AG04450 (cell line): ENCODE measurements at regions not wholly inside any gene's neighbourhood (a gene's known extent, or its start where the extent isn't known, plus 50 kb on each side); places are given as distances from the start of the nearest gene placed in this dataset.

ENCODE experiments used
- CTCF ChIA-PET: fragments of 300-600, 350-600 bp; formaldehyde crosslinking; extraction: SDS; loops from one replicate; lab custom pipeline; 2022; ENCODE audit warnings: antibody characterized with exemption, inconsistent platforms; lab: Charles Lee
- POLR2A ChIA-PET: fragments of 350-600 bp; formaldehyde crosslinking; extraction: SDS; loops from one replicate; lab custom pipeline; 2021; ENCODE audit warnings: antibody characterized with exemption, inconsistent platforms; lab: Yijun Ruan, JAX
- DNase-seq: peaks from one replicate; pipeline ENCODE4 v3.0.0-alpha.2; 2011; ENCODE audit warnings: low read depth, low spot score
- H3K27ac ChIP-seq: one replicate; pipeline ENCODE4 v1.5.1; 2012; ENCODE audit warnings: low read depth, low read length, control low read depth
- H3K27me3 ChIP-seq: one replicate; pipeline ENCODE4 v1.6.0; 2012; ENCODE audit warnings: low read length; ENCODE audit not compliant: control insufficient read depth, insufficient read depth
- H3K4me3 ChIP-seq: 2 replicates; pipeline ENCODE4 v1.5.1; 2011; ENCODE audit warnings: mild to moderate bottlenecking, low read depth, low read length, control low read depth
- H3K9me3 ChIP-seq: 2 replicates; pipeline ENCODE4 v1.5.1; 2012; ENCODE audit warnings: low read length; ENCODE audit not compliant: control insufficient read depth, insufficient read depth
- TF ChIP-seq, protein P1 (sequence below): IDR thresholded peaks from 2 replicates; pipeline ENCODE4 v1.5.1; 2011; ENCODE audit warnings: low read depth, low read length, control low read depth, inconsistent platforms

DNA sequence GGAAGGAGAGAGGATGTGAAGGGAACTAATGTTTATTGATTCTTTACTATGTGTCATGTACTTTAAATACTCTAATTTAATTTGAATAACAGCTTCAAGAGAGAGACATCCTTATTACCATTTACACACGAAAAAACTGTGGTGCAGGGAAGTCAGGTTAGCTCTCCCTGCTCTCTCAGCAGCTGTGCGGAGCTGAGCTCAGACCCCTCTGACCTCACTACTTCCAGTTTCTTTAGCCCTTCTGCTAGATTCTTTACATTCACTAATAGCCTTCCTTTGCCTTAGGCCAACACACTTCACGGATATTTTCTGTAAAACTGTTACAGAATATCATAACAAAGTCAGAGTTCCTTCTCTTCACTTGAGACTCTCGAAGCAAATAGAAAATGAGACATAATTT is 131.3 kb upstream of the ARRDC3 start:
- CTCF ChIA-PET, result interaction anchor here (0.7 to 1.7 kb wide), 3 partner anchors 14 to 110 kb away, joined by 3 to 7 read pairs (median 6); no protein-coding TSS in a partner anchor
- POLR2A ChIA-PET, result no interaction called here
- TF ChIP-seq, protein P1, sequence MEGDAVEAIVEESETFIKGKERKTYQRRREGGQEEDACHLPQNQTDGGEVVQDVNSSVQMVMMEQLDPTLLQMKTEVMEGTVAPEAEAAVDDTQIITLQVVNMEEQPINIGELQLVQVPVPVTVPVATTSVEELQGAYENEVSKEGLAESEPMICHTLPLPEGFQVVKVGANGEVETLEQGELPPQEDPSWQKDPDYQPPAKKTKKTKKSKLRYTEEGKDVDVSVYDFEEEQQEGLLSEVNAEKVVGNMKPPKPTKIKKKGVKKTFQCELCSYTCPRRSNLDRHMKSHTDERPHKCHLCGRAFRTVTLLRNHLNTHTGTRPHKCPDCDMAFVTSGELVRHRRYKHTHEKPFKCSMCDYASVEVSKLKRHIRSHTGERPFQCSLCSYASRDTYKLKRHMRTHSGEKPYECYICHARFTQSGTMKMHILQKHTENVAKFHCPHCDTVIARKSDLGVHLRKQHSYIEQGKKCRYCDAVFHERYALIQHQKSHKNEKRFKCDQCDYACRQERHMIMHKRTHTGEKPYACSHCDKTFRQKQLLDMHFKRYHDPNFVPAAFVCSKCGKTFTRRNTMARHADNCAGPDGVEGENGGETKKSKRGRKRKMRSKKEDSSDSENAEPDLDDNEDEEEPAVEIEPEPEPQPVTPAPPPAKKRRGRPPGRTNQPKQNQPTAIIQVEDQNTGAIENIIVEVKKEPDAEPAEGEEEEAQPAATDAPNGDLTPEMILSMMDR, result no peak
- Histone ChIP-seq H3K27me3 (no peaks in the 10 kb centered on the region), H3K9me3 (no peaks in the 10 kb centered on the region), H3K4me3 (no peak overlapping the region), H3K27ac (no peak overlapping the region)
- no peak for DNase-seq

DNA sequence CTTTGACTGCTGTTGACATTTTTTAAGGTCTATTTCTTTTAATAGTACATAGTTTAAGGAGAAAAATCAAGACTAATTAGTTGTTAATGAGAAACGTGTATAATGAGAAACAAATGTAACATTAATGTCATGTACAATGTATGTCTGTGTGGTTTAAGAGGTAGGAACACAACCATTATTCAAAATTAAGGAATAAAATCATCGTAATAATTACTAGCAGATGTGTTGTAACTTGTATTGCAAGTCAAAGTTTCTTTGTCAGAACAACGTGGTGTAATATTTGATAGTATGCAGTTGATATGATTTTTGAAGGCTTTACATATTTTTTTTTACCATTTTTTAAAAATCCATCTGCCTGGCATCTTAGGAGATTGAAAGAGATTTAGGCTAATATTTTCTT is 120.2 kb upstream of the ARRDC3 start:
- CTCF ChIA-PET, result no interaction called here
- TF ChIP-seq, protein P1, result no peak
- no peaks in the 10 kb centered on the region for H3K9me3 ChIP-seq
- H3K4me3 ChIP-seq, result no peak overlapping the region
- peaks cover 3% of the 10 kb centered on the region for H3K27me3 ChIP-seq
- no peak for DNase-seq
- no peak overlapping the region for H3K27ac ChIP-seq
- POLR2A ChIA-PET, result no interaction called here

DNA sequence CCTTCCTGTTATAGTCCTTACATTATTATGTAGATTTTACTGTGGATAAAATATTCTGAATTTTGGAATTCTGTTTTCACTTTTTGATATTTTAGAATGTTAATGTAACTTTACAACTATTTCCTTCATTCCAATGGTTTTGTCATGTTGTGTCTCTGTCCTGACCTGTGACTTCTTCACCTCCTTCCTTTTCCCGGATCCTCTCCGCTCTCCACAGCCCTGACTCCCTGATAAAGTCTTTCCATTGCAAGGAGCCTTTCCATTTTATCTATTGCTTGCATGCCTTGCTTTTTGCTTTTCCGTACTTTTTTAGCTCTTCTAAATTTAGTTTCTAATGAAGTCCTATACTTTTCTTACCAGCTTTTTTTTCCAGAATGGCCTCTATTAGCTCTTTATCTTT is 117.6 kb upstream of the ARRDC3 start:
- TF ChIP-seq, protein P1, result no peak
- DNase-seq, result no peak
- ChIA-PET POLR2A (no interaction called here), CTCF (interaction anchor here (0.6 to 3.2 kb wide), 8 partner anchors 11 to 722 kb away, joined by 3 to 14 read pairs (median 4); no protein-coding TSS in a partner anchor)
- Histone ChIP-seq H3K4me3 (no peak overlapping the region), H3K27me3 (peaks cover 3% of the 10 kb centered on the region), H3K9me3 (no peaks in the 10 kb centered on the region), H3K27ac (no peak overlapping the region)

DNA sequence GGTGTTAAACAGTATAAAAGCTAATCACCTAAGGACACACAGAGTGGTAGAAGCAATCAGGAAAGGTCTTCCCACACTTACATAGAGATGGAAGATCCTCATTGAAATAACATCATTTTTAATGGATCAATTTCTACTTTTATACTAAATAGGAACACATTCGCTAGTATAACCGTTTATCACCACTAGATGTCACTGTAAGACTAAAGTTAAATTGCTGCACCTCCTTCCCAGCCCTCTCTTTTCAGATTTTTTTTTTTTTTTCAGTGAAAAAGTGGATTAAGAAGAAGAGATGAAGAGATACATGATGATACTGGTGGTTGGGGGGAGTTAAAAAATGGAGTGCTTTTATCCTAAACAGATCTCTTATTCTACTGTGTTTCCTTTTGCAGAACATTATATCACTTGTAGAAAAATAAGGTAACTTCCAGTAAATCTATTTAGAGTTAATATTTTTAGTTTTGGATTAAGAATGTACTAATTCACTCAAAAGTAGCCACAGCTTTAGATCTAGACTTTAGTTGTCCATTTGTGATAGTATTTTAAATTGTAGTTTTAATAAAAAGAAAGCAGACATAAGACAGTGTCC is 116.9 kb upstream of the ARRDC3 start:
- Histone ChIP-seq H3K4me3 (no peak overlapping the region), H3K27ac (no peak overlapping the region), H3K9me3 (no peaks in the 10 kb centered on the region), H3K27me3 (peaks cover 3% of the 10 kb centered on the region)
- DNase-seq, result peak; percentile 20
- TF ChIP-seq, protein P1, result peak; percentile 66
- ChIA-PET CTCF (interaction anchor here (0.5 to 3.2 kb wide), 11 partner anchors 9 to 722 kb away, joined by 3 to 14 read pairs (median 4); no protein-coding TSS in a partner anchor), POLR2A (no interaction called here)

DNA sequence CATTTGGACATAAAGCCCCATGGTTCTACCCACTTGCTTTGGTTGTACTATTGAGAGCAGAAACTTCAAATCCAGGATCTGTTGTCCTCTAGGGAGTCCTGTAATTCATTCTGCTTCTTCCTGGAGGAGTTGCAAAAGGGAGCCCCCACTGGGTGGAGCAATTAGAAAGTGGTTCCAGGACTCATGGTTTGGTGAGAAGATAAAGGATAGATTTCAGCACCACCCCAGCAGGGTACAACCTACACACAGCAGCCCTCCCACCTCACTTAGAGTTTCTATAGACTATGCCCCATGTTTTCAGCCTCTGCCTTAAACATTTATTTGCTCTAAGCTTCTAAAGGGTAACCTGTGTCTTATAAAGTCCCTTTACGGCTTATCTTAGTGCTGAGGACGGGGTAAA is 112.6 kb upstream of the ARRDC3 start:
- Histone ChIP-seq H3K4me3 (no peak overlapping the region), H3K27me3 (no peaks in the 10 kb centered on the region), H3K27ac (no peak overlapping the region), H3K9me3 (no peaks in the 10 kb centered on the region)
- CTCF ChIA-PET, result no interaction called here
- POLR2A ChIA-PET, result no interaction called here
- TF ChIP-seq, protein P1, result no peak
- DNase-seq, result no peak
